Activated CD4-positive, alpha-beta memory T cell treated with anti-CD3 and anti-CD28 coated beads, Interleukin-2, amount 10 ng/mL, durations not matched to agents 7 days and 5 days (primary cell): ENCODE measurements at regions not wholly inside any gene's neighbourhood (a gene's known extent, or its start where the extent isn't known, plus 50 kb on each side); places are given as distances from the start of the nearest gene placed in this dataset.

ENCODE experiments used
- CTCF ChIA-PET: fragments of 350-600 bp; sonication (Branson Sonifier 250); formaldehyde crosslinking; loops from one replicate; lab custom pipeline; 2021; ENCODE audit warnings: antibody characterized with exemption, inconsistent platforms; lab: Charles Lee
- POLR2A ChIA-PET: fragments of 350-600 bp; sonication (Branson Sonifier 250); formaldehyde crosslinking; loops from one replicate; lab custom pipeline; 2021; ENCODE audit warnings: antibody characterized with exemption; lab: Charles Lee
- DNase-seq: peaks from one replicate; pipeline ENCODE4 v3.0.0-alpha.2; 2020
- H3K27ac Mint-ChIP-seq: one replicate; pipeline ENCODE4 v1.8.0; 2021; ENCODE audit warnings: mild to moderate bottlenecking, mixed read lengths
- H3K27me3 Mint-ChIP-seq: one replicate; pipeline ENCODE4 v1.8.0; 2021; ENCODE audit warnings: mixed read lengths
- H3K36me3 Mint-ChIP-seq: one replicate; pipeline ENCODE4 v1.8.0; 2021; ENCODE audit warnings: low read depth, mixed read lengths
- H3K4me1 Mint-ChIP-seq: one replicate; pipeline ENCODE4 v1.8.0; 2021; ENCODE audit warnings: mixed read lengths
- H3K4me3 Mint-ChIP-seq: one replicate; pipeline ENCODE4 v1.8.0; 2021; ENCODE audit warnings: mild to moderate bottlenecking, mixed read lengths
- H3K9me3 Mint-ChIP-seq: one replicate; pipeline ENCODE4 v1.8.0; 2021; ENCODE audit warnings: mixed read lengths

- H3K36me3 Mint-ChIP-seq: no peaks in the 10 kb centered on the region
Measured at GRCh38 chr12:111152561-111152960, 216.3 kb downstream of the PHETA1 start.

DNA sequence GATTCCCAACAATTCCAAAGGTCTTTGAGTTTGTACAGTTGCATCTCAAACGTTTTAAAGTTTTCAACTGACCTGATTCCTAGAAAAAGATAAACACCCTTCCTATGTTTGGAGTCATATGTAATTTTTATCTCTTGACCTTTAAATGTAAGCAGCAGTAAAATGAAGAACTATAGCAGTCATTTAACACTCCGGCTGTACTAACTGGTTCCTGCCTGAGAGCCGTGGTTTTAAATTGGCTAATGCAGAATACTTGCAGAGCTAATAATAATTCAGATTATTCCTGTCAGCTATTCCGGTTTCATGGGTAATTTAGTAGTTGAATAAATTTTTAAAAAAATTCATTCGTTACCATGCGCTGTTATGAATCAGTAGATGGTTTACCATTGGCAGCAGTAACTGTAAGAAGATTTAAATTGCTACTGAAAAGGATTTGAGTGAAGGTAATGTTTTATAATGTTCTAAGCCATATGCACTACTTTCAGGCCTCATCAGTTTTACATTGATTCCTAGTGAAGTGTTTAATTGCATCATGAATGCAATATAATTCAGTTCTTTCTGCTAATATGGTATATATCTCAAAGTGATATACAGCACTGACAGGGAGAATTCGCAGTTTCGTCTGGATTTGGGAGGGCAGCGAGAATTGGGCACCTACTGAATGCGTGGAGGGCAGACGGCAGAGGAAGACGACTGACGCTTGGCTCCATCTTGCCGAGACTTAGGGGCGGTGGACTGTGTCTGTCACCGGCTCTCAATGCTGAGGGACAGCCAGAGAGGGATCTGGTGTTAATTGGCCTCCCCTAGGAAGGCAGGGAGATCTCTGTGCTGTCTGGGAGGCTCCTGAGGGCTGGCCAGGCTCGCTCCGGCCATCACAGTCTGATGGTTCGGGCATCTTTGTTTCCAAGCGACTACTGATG is 217.7 kb downstream of the PHETA1 start:
- DNase-seq: no peak
- ChIA-PET POLR2A (no interaction called here), CTCF (no interaction called here)
- H3K9me3 Mint-ChIP-seq: no peaks in the 10 kb centered on the region
- H3K27me3 Mint-ChIP-seq: peaks cover 7% of the 10 kb centered on the region
- no peaks in the 10 kb centered on the region for H3K4me1 Mint-ChIP-seq
- no peaks in the 10 kb centered on the region for H3K36me3 Mint-ChIP-seq
- no peak overlapping the region for H3K27ac Mint-ChIP-seq
- H3K4me3 Mint-ChIP-seq: no peak overlapping the region

More at GRCh38 chr12:111152561-111152960, 216.3 kb downstream of the PHETA1 start:
- ChIA-PET CTCF (no interaction called here), POLR2A (no interaction called here)
- Mint-ChIP-seq H3K4me1 (no peaks in the 10 kb centered on the region), H3K27me3 (peaks cover 8% of the 10 kb centered on the region), H3K27ac (no peak overlapping the region), H3K9me3 (no peaks in the 10 kb centered on the region), H3K4me3 (no peak overlapping the region)
- DNase-seq: no peak

- no peak for DNase-seq
- no peak overlapping the region for H3K4me3 Mint-ChIP-seq
- CTCF ChIA-PET: no interaction called here
- POLR2A ChIA-PET: no interaction called here
- H3K36me3 Mint-ChIP-seq: no peaks in the 10 kb centered on the region
- no peak overlapping the region for H3K27ac Mint-ChIP-seq
- no peaks in the 10 kb centered on the region for H3K9me3 Mint-ChIP-seq
- H3K27me3 Mint-ChIP-seq: peaks cover 6% of the 10 kb centered on the region
- H3K4me1 Mint-ChIP-seq: no peaks in the 10 kb centered on the region
Measured at GRCh38 chr12:111150360-111150759, 218.5 kb downstream of the PHETA1 start.

DNA sequence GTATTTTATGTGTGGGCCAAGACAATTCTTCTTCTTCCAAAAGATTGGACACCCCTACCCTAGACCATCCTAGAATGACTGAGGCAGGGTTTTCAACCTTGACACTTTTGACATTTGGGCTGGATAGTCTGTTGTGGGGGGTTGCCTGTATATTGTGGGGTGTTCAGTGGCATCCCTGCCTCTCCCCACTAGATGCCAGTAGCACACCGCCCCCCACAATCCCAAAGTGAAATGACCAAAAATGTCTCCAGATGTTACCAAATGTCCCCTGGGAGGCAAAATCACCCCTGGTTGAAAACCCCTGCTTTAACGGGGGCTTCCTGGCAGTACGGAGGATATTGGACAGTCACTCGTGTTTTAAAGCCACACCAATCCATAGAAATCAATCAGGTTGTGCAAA is 219.6 kb downstream of the PHETA1 start:
- Mint-ChIP-seq H3K36me3 (no peaks in the 10 kb centered on the region), H3K9me3 (no peaks in the 10 kb centered on the region), H3K4me3 (no peak overlapping the region), H3K27ac (no peak overlapping the region), H3K4me1 (no peaks in the 10 kb centered on the region), H3K27me3 (peaks cover 6% of the 10 kb centered on the region)
- no peak for DNase-seq
- POLR2A ChIA-PET: no interaction called here
- CTCF ChIA-PET: no interaction called here

GRCh38 chr12:111148005-111148404 is 220.9 kb downstream of the PHETA1 start:
- Mint-ChIP-seq H3K27ac (no peak overlapping the region), H3K36me3 (no peaks in the 10 kb centered on the region), H3K4me1 (no peaks in the 10 kb centered on the region), H3K9me3 (no peaks in the 10 kb centered on the region), H3K4me3 (no peak overlapping the region), H3K27me3 (peaks cover 6% of the 10 kb centered on the region)
- ChIA-PET CTCF (no interaction called here), POLR2A (no interaction called here)
- no peak for DNase-seq

- Mint-ChIP-seq H3K27ac (no peak overlapping the region), H3K4me1 (no peaks in the 10 kb centered on the region), H3K27me3 (peaks cover 5% of the 10 kb centered on the region), H3K4me3 (no peak overlapping the region), H3K9me3 (no peaks in the 10 kb centered on the region), H3K36me3 (no peaks in the 10 kb centered on the region)
- POLR2A ChIA-PET: no interaction called here
- no peak for DNase-seq
- CTCF ChIA-PET: no interaction called here
Measured at GRCh38 chr12:111143271-111143670, 222.9 kb upstream of the MYL2 start.

- H3K4me1 Mint-ChIP-seq: no peaks in the 10 kb centered on the region
- no peaks in the 10 kb centered on the region for H3K36me3 Mint-ChIP-seq
- POLR2A ChIA-PET: no interaction called here
- no peak overlapping the region for H3K27ac Mint-ChIP-seq
- no peak overlapping the region for H3K4me3 Mint-ChIP-seq
- no peak for DNase-seq
- H3K27me3 Mint-ChIP-seq: peaks cover 6% of the 10 kb centered on the region
- no peaks in the 10 kb centered on the region for H3K9me3 Mint-ChIP-seq
- CTCF ChIA-PET: interaction anchor here (0.6 kb wide), 1 partner anchor 161 kb away, joined by 3 read pairs; no protein-coding TSS in a partner anchor
Measured at GRCh38 chr12:111141205-111141604, 220.8 kb upstream of the MYL2 start.

- H3K4me1 Mint-ChIP-seq: no peaks in the 10 kb centered on the region
- no peaks in the 10 kb centered on the region for H3K36me3 Mint-ChIP-seq
- H3K4me3 Mint-ChIP-seq: no peak overlapping the region
- no peaks in the 10 kb centered on the region for H3K9me3 Mint-ChIP-seq
- no peak overlapping the region for H3K27ac Mint-ChIP-seq
- POLR2A ChIA-PET: no interaction called here
- CTCF ChIA-PET: no interaction called here
- peaks cover 8% of the 10 kb centered on the region for H3K27me3 Mint-ChIP-seq
- no peak for DNase-seq
Measured at GRCh38 chr12:111138016-111138415, 217.6 kb upstream of the MYL2 start.

DNA sequence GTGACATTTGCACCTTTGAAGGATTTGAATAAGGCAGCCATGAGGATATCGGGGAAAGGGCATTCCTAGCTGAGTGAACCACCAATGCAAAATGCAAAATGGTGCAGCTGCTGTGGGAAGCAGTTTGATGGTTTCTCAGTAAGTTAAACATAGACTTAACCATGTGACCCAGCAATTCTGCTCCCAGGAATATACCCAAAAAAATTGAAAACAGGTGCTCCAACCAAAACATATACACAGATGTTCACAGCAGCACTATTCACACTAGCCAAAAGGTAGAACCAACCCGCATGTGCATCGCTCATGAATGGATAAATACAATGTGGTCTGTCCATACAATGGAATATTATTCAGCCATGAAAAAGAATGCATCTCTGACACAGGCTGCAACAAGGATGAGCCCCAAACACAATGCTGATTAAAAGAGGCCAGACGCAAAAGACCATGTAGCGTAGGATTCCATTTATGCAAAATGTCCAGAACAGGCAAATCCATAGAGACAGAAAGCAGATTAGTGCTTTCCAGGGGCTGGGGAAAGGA is 215.0 kb upstream of the MYL2 start:
- H3K4me1 Mint-ChIP-seq: no peaks in the 10 kb centered on the region
- no peak overlapping the region for H3K27ac Mint-ChIP-seq
- H3K27me3 Mint-ChIP-seq: peaks cover 9% of the 10 kb centered on the region
- no peaks in the 10 kb centered on the region for H3K9me3 Mint-ChIP-seq
- no peak for DNase-seq
- H3K36me3 Mint-ChIP-seq: no peaks in the 10 kb centered on the region
- ChIA-PET POLR2A (no interaction called here), CTCF (no interaction called here)
- no peak overlapping the region for H3K4me3 Mint-ChIP-seq

DNA sequence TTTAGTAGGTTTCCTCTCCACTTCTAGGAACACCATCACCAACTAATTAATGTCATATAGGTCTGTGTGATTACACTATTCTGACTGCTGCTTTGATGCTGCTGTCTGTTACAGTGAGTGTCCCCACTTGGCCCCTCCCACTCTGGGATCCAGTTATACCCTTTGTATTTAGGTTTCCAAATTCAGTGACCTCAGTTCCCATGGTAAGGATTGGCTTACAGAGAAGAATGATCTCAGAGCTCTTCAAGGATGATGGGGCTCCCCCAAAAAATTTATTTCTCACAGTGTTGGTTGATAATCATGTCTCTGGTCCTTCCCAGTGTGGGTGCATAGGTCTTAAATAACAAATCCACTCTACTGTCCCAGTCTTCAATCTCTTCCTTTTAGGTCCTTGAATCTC is 210.0 kb upstream of the MYL2 start:
- POLR2A ChIA-PET: no interaction called here
- no peak for DNase-seq
- no peak overlapping the region for H3K4me3 Mint-ChIP-seq
- peaks cover 5% of the 10 kb centered on the region for H3K27me3 Mint-ChIP-seq
- H3K36me3 Mint-ChIP-seq: no peaks in the 10 kb centered on the region
- no peaks in the 10 kb centered on the region for H3K4me1 Mint-ChIP-seq
- CTCF ChIA-PET: no interaction called here
- no peaks in the 10 kb centered on the region for H3K9me3 Mint-ChIP-seq
- H3K27ac Mint-ChIP-seq: no peak overlapping the region

- no peaks in the 10 kb centered on the region for H3K9me3 Mint-ChIP-seq
- no peaks in the 10 kb centered on the region for H3K4me1 Mint-ChIP-seq
- no peak overlapping the region for H3K4me3 Mint-ChIP-seq
- DNase-seq: no peak
- POLR2A ChIA-PET: no interaction called here
- peaks cover 5% of the 10 kb centered on the region for H3K27me3 Mint-ChIP-seq
- no peak overlapping the region for H3K27ac Mint-ChIP-seq
- no peaks in the 10 kb centered on the region for H3K36me3 Mint-ChIP-seq
- CTCF ChIA-PET: no interaction called here
Measured at GRCh38 chr12:111129149-111129767, 208.9 kb upstream of the MYL2 start.

GRCh38 chr12:111126331-111126730 is 206.0 kb upstream of the MYL2 start:
- H3K9me3 Mint-ChIP-seq: no peaks in the 10 kb centered on the region
- no peaks in the 10 kb centered on the region for H3K4me1 Mint-ChIP-seq
- CTCF ChIA-PET: no interaction called here
- H3K27ac Mint-ChIP-seq: no peak overlapping the region
- no peaks in the 10 kb centered on the region for H3K36me3 Mint-ChIP-seq
- POLR2A ChIA-PET: no interaction called here
- peaks cover 2% of the 10 kb centered on the region for H3K27me3 Mint-ChIP-seq
- no peak overlapping the region for H3K4me3 Mint-ChIP-seq
- DNase-seq: no peak

DNA sequence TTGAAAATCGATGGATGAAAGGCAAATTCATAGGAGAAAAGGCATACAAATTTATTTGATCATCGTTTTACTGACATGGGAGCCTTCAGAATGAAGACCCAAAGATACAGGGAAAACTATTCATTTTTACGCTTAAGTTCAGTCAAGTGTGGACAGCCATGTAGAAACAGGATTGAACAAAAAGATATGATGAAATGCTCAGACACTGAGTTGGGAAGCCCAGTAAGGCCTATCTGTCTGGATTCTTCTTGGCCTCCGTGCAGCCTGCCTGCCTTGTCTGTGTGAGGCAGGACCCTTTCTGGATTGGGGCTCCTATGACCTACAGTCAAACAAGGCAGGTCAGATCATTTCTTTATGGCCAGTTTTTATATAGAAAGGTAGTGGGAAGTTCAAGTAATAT is 203.8 kb upstream of the MYL2 start:
- Mint-ChIP-seq H3K36me3 (no peaks in the 10 kb centered on the region), H3K4me3 (no peak overlapping the region), H3K4me1 (no peaks in the 10 kb centered on the region), H3K27ac (no peak overlapping the region), H3K27me3 (peaks cover 2% of the 10 kb centered on the region), H3K9me3 (no peaks in the 10 kb centered on the region)
- DNase-seq: no peak
- CTCF ChIA-PET: no interaction called here
- POLR2A ChIA-PET: no interaction called here
